GM12873 (cell line): ENCODE measurements at regions not wholly inside any gene's neighbourhood (a gene's known extent, or its start where the extent isn't known, plus 50 kb on each side); places are given as distances from the start of the nearest gene placed in this dataset.

Source experiments
- CTCF ChIP-seq: IDR thresholded peaks from 2 replicates; pipeline ENCODE4 v1.5.1; 2012; ENCODE audit warnings: low read depth, mild to moderate bottlenecking, moderate library complexity, low read length, control low read depth; ENCODE audit not compliant: insufficient read depth; ENCODE audit errors: missing control alignments

GRCh38 chrX:40167850-40168479 is 70.2 kb upstream of the BCOR start:
- TF ChIP-seq CTCF = no peak

- TF ChIP-seq CTCF = no peak
Measured at GRCh38 chrX:40167233-40167849, 69.6 kb upstream of the BCOR start.

- no peak for TF ChIP-seq CTCF
Measured at GRCh38 chrX:40166582-40166981, 68.8 kb upstream of the BCOR start.

GRCh38 chrX:40165861-40166260 is 68.1 kb upstream of the BCOR start:
- TF ChIP-seq CTCF = no peak

GRCh38 chrX:40165206-40165605 is 67.4 kb upstream of the BCOR start:
- TF ChIP-seq CTCF = no peak

GRCh38 chrX:40164751-40165150 is 67.0 kb upstream of the BCOR start:
- no peak for TF ChIP-seq CTCF

GRCh38 chrX:40158036-40158706 is 60.4 kb upstream of the BCOR start:
- TF ChIP-seq CTCF = peak; percentile 39
